ENCODE measurements at regions not wholly inside any gene's neighbourhood (a gene's known extent, or its start where the extent isn't known, plus 50 kb on each side); places are given as distances from the start of the nearest gene placed in this dataset.

GRCh38 chrX:98111684-98112083, 1228.0 kb downstream of the RPA4 start:
- Histone ChIP-seq H3K4me1 (no peaks in the 10 kb centered on the region), H3K27ac (no peak overlapping the region), H3K36me3 (no peaks in the 10 kb centered on the region), H3K9me3 (no peaks in the 10 kb centered on the region), H3K4me3 (no peak overlapping the region), H3K27me3 (no peaks in the 10 kb centered on the region)
- TF ChIP-seq POLR2A (IDR thresholded peaks at IDR 0.05) (no peak), CTCF (IDR thresholded peaks at IDR 0.05) (no peak), POLR2AphosphoS5 (IDR thresholded peaks at IDR 0.05) (no peak), EP300 (IDR thresholded peaks at IDR 0.05) (no peak)
- no peak for DNase-seq (ENCODE audit: low spot score in 2 of 2)
- 49% methylated on average over 3 of the region's 3 CpGs for WGBS

- Histone ChIP-seq H3K4me1 (no peaks in the 10 kb centered on the region), H3K36me3 (no peaks in the 10 kb centered on the region), H3K4me3 (no peak overlapping the region), H3K9me3 (no peaks in the 10 kb centered on the region), H3K27ac (no peak overlapping the region), H3K27me3 (no peaks in the 10 kb centered on the region)
- TF ChIP-seq EP300 (IDR thresholded peaks at IDR 0.05) (no peak), POLR2AphosphoS5 (IDR thresholded peaks at IDR 0.05) (no peak), CTCF (IDR thresholded peaks at IDR 0.05) (no peak), POLR2A (IDR thresholded peaks at IDR 0.05) (no peak)
- no peak for DNase-seq (ENCODE audit: low spot score in 2 of 2)
- 72% methylated on average over 2 of the region's 2 CpGs for WGBS
Observed at GRCh38 chrX:98114021-98114420, 1230.3 kb downstream of the RPA4 start.

- 87% methylated on average over 1 of the region's 1 CpG for WGBS
- H3K4me1 ChIP-seq = no peaks in the 10 kb centered on the region
- H3K36me3 ChIP-seq = no peaks in the 10 kb centered on the region
- no peak overlapping the region for H3K4me3 ChIP-seq
- no peak for DNase-seq (ENCODE audit: low spot score in 2 of 2)
- H3K27ac ChIP-seq = no peak overlapping the region
- H3K9me3 ChIP-seq = no peaks in the 10 kb centered on the region
- no peaks in the 10 kb centered on the region for H3K27me3 ChIP-seq
- no peak for TF ChIP-seq POLR2AphosphoS5 (IDR thresholded peaks at IDR 0.05)
- no peak for TF ChIP-seq CTCF (IDR thresholded peaks at IDR 0.05)
- no peak for TF ChIP-seq POLR2A (IDR thresholded peaks at IDR 0.05)
- TF ChIP-seq EP300 (IDR thresholded peaks at IDR 0.05) = no peak
Observed at GRCh38 chrX:98141466-98141865, 1257.8 kb downstream of the RPA4 start.

- H3K36me3 ChIP-seq = no peaks in the 10 kb centered on the region
- no peak overlapping the region for H3K27ac ChIP-seq
- DNase-seq (ENCODE audit: low spot score in 2 of 2) = no peak
- no peaks in the 10 kb centered on the region for H3K9me3 ChIP-seq
- no peaks in the 10 kb centered on the region for H3K27me3 ChIP-seq
- TF ChIP-seq POLR2A (IDR thresholded peaks at IDR 0.05) = no peak
- no peak for TF ChIP-seq EP300 (IDR thresholded peaks at IDR 0.05)
- no peak for TF ChIP-seq CTCF (IDR thresholded peaks at IDR 0.05)
- TF ChIP-seq POLR2AphosphoS5 (IDR thresholded peaks at IDR 0.05) = no peak
- 92% methylated on average over 1 of the region's 1 CpG for WGBS
- H3K4me3 ChIP-seq = no peak overlapping the region
- H3K4me1 ChIP-seq = no peaks in the 10 kb centered on the region
Observed at GRCh38 chrX:98191003-98191402, 1307.3 kb downstream of the RPA4 start.

GRCh38 chrX:98194036-98194435, 1310.3 kb downstream of the RPA4 start:
- no peak overlapping the region for H3K27ac ChIP-seq
- WGBS = 82% methylated on average over 2 of the region's 2 CpGs
- DNase-seq (ENCODE audit: low spot score in 2 of 2) = no peak
- H3K4me1 ChIP-seq = no peaks in the 10 kb centered on the region
- no peak overlapping the region for H3K4me3 ChIP-seq
- H3K27me3 ChIP-seq = no peaks in the 10 kb centered on the region
- no peak for TF ChIP-seq CTCF (IDR thresholded peaks at IDR 0.05)
- no peak for TF ChIP-seq POLR2A (IDR thresholded peaks at IDR 0.05)
- TF ChIP-seq EP300 (IDR thresholded peaks at IDR 0.05) = no peak
- TF ChIP-seq POLR2AphosphoS5 (IDR thresholded peaks at IDR 0.05) = no peak
- H3K9me3 ChIP-seq = no peaks in the 10 kb centered on the region
- no peaks in the 10 kb centered on the region for H3K36me3 ChIP-seq

Measured in suprapubic skin (tissue), 4 donors.